ENCODE measurements at regions not wholly inside any gene's neighbourhood (a gene's known extent, or its start where the extent isn't known, plus 50 kb on each side); places are given as distances from the start of the nearest gene placed in this dataset.

DNA sequence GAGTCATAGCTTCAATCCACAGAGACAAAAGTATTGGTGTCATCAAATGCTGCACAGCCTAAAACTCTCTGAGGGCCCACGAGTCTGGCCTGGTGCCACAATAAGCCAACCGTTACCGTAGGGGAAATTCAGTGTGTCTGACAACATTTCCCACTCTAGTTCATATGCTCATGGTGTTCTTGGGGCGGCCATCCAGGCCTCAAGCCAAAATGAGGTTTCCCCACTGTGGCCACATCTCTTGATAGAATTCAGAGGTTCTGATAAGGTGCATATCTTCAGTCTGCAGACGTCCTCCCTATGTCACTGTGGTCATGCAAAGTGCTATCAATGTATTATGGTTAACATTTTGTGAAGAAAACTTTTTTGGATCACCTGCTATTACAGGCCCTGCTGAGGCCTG is 627.7 kb downstream of the QKI start:
- peaks cover 8% of the 10 kb centered on the region for H3K9me3 Mint-ChIP-seq (ENCODE audit: unreplicated experiment)
- no peaks in the 10 kb centered on the region for H3K4me1 Mint-ChIP-seq (ENCODE audit: unreplicated experiment)
- no peak overlapping the region for H3K4me3 Mint-ChIP-seq (ENCODE audit: unreplicated experiment)
- H3K36me3 Mint-ChIP-seq (ENCODE audit: unreplicated experiment), result no peaks in the 10 kb centered on the region
- no peak overlapping the region for H3K27ac Mint-ChIP-seq (ENCODE audit: unreplicated experiment)
- TF ChIP-seq, protein P1, sequence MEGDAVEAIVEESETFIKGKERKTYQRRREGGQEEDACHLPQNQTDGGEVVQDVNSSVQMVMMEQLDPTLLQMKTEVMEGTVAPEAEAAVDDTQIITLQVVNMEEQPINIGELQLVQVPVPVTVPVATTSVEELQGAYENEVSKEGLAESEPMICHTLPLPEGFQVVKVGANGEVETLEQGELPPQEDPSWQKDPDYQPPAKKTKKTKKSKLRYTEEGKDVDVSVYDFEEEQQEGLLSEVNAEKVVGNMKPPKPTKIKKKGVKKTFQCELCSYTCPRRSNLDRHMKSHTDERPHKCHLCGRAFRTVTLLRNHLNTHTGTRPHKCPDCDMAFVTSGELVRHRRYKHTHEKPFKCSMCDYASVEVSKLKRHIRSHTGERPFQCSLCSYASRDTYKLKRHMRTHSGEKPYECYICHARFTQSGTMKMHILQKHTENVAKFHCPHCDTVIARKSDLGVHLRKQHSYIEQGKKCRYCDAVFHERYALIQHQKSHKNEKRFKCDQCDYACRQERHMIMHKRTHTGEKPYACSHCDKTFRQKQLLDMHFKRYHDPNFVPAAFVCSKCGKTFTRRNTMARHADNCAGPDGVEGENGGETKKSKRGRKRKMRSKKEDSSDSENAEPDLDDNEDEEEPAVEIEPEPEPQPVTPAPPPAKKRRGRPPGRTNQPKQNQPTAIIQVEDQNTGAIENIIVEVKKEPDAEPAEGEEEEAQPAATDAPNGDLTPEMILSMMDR (IDR thresholded peaks at IDR 0.05), result no peak
- no peak for DNase-seq (ENCODE audit: extremely low spot score, unreplicated experiment)
- H3K27me3 Mint-ChIP-seq (ENCODE audit: unreplicated experiment), result no peaks in the 10 kb centered on the region

DNA sequence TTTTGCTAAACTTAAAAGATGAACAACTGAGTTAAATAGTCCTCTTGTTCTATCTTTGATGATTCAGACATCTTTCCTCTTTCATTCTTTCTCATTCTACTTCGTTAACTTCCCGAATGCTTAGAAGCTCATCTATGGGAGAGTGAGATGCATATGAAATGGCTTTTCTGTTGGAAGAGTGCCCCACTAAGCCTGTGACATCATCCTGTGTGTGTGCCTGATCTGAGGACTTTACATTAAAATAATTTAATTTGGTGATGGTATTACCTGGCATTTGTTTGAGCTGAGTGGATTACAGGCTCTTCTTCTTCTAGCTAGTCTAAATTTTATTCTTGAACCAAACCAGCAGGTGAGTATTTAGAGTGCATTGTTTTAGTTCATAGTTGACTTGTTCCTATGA is 626.5 kb downstream of the QKI start:
- Mint-ChIP-seq H3K9me3 (ENCODE audit: unreplicated experiment) (peaks cover 8% of the 10 kb centered on the region), H3K36me3 (ENCODE audit: unreplicated experiment) (no peaks in the 10 kb centered on the region), H3K27me3 (ENCODE audit: unreplicated experiment) (no peaks in the 10 kb centered on the region), H3K4me1 (ENCODE audit: unreplicated experiment) (no peaks in the 10 kb centered on the region), H3K27ac (ENCODE audit: unreplicated experiment) (no peak overlapping the region), H3K4me3 (ENCODE audit: unreplicated experiment) (no peak overlapping the region)
- DNase-seq (ENCODE audit: extremely low spot score, unreplicated experiment), result no peak
- TF ChIP-seq, protein P1 (IDR thresholded peaks at IDR 0.05), result no peak

DNA sequence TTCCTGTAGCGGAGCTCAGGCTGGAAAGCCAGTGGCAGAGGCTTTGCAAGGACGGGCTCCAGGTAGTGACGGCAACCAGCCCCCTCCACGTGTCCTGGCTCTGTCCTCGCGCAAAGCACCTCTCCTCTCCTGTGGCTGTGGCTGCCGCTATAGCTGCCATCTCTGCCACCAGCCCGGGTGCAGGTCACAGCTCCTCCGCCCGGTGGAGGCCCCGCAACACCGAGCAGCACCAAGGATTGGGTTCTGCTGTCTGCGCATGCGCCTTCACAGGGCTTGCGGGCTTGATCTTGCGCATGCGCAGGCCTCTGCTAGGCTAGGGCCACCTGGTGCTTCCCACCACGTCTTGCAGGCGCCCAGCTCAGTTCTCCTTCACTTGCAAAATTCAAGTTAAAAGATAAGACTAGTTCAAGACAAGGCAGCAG is 625.4 kb downstream of the QKI start:
- Mint-ChIP-seq H3K9me3 (ENCODE audit: unreplicated experiment) (peaks cover 8% of the 10 kb centered on the region), H3K4me3 (ENCODE audit: unreplicated experiment) (no peak overlapping the region), H3K27ac (ENCODE audit: unreplicated experiment) (no peak overlapping the region), H3K27me3 (ENCODE audit: unreplicated experiment) (no peaks in the 10 kb centered on the region), H3K4me1 (ENCODE audit: unreplicated experiment) (no peaks in the 10 kb centered on the region), H3K36me3 (ENCODE audit: unreplicated experiment) (no peaks in the 10 kb centered on the region)
- DNase-seq (ENCODE audit: extremely low spot score, unreplicated experiment), result no peak
- TF ChIP-seq, protein P1 (IDR thresholded peaks at IDR 0.05), result no peak

DNA sequence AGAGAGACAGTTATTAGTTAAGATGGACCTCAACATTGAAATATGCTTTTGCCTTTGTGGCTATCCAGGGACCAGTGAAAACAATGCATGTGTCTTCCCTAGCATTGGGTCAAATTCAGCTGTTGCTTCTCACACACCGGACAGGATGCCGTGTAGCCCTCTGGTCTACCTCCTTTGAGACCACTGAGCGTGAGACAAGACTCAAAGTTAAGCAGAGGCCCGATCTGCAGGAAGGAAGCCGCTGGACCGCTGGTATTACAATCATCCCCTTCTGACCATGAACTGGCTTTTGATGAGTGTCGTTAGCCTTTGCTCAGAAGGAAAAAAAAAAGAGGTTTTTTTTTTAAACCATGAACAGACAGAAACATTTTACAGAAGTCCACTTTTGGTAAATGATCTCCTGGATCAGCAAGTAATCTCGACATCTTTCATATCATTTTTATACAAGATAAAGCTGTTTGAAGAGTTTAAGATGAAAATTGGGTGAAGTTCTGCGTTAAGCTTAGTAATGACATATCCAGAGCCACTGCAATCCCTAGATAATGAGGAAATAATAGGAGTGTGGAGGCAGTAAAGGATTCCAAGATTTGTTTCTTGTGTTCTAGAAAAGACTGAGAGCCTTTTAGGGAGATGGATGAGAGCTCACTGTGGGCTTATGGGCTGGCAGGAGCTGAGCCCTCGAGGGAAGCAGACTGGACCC is 622.8 kb downstream of the QKI start:
- no peak overlapping the region for H3K4me3 Mint-ChIP-seq (ENCODE audit: unreplicated experiment)
- TF ChIP-seq, protein P1 (IDR thresholded peaks at IDR 0.05), result no peak
- no peaks in the 10 kb centered on the region for H3K27me3 Mint-ChIP-seq (ENCODE audit: unreplicated experiment)
- no peaks in the 10 kb centered on the region for H3K4me1 Mint-ChIP-seq (ENCODE audit: unreplicated experiment)
- H3K36me3 Mint-ChIP-seq (ENCODE audit: unreplicated experiment), result no peaks in the 10 kb centered on the region
- H3K9me3 Mint-ChIP-seq (ENCODE audit: unreplicated experiment), result peaks cover 6% of the 10 kb centered on the region
- no peak for DNase-seq (ENCODE audit: extremely low spot score, unreplicated experiment)
- no peak overlapping the region for H3K27ac Mint-ChIP-seq (ENCODE audit: unreplicated experiment)

DNA sequence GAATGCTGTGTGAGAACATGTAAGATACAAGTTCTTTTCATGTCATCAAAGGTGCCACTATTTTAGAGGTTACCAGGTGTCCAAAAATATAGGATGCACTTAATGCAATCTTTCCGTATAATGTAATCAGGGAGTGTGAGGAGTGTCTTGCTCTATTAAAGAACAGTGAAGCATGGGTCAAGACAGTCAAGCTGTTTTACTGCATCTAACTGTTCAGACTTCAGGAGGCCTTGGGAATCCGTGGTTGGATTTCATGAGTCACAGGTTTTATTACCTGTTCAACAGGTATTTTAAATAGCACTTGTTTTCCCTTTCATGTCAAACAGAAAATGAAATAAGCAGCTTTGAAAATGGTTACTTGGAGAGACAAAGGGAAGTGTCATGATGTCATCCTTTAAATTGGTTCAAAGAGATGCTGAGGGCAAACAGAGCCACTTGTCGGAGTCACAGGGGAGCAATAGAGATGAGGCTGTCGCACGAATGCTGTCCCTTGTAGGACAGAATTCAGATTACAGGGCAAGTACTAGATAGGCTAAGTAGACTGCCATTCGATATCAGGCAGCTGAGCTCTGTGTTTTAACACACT is 621.5 kb downstream of the QKI start:
- no peak for DNase-seq (ENCODE audit: extremely low spot score, unreplicated experiment)
- H3K9me3 Mint-ChIP-seq (ENCODE audit: unreplicated experiment), result peaks cover 6% of the 10 kb centered on the region
- no peaks in the 10 kb centered on the region for H3K27me3 Mint-ChIP-seq (ENCODE audit: unreplicated experiment)
- TF ChIP-seq, protein P1 (IDR thresholded peaks at IDR 0.05), result no peak
- no peak overlapping the region for H3K27ac Mint-ChIP-seq (ENCODE audit: unreplicated experiment)
- H3K4me3 Mint-ChIP-seq (ENCODE audit: unreplicated experiment), result no peak overlapping the region
- H3K4me1 Mint-ChIP-seq (ENCODE audit: unreplicated experiment), result no peaks in the 10 kb centered on the region
- no peaks in the 10 kb centered on the region for H3K36me3 Mint-ChIP-seq (ENCODE audit: unreplicated experiment)
